ELF-1 (cell line): ENCODE measurements at regions not wholly inside any gene's neighbourhood (a gene's known extent, or its start where the extent isn't known, plus 50 kb on each side); places are given as distances from the start of the nearest gene placed in this dataset.

Experiments used
- DNase-seq: peaks from one replicate; pipeline ENCODE4 v3.0.0-alpha.2; 2016; ENCODE audit warnings: low read depth, low spot score

DNA sequence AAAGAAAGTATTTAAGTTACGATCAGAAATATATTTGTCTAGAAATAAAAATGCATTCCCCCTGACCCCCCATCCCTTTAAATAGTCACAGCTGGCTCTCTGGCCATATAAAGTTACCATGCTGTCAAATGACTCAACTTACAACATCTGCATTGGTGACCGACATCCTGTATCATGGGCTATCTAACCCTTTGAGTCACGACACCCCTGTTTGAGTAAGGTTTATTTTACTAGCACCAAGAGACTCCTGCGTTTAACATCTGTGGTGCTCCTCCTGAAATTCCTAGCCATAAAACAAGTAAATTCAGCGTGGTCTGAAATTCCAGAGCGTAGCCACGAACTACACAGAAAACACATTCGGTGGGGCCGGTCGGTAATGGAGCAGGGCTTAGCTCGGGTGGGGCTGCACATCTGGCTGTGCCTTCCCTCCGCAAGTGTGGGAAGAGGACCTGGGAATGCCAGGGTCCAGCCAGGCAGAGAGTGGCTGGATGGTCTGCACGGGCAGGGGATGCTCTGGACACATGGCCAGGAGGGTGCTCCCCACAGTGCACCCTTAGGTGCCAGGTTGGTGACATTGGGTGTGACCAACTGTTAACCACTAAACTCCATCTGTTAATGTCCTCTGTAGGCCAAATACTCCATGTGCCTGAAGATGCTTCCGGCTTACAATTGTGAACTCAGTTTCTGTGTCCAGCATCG is 53.0 kb upstream of the CLDN14 start:
- no peak for DNase-seq

DNA sequence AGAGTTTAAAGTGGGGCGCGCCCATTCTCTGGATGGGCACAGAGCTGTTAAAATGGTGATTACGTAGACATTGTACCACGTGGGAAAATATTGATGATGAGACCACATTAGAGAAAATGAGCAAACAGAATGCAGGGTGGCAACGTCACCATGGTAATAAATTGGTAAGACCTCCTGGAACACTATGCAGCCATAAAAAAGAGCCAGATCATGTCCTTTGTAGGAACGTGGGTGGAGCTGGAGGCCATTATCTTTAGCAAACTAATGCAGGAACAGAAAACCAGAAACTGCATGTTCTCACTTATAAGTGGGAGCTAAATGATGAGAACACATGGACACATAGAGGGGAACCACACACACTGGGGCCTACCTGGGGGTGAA is 53.5 kb upstream of the CLDN14 start:
- no peak for DNase-seq

GRCh38 chr21:36534656-36535055 is 54.7 kb upstream of the CLDN14 start:
- no peak for DNase-seq

DNA sequence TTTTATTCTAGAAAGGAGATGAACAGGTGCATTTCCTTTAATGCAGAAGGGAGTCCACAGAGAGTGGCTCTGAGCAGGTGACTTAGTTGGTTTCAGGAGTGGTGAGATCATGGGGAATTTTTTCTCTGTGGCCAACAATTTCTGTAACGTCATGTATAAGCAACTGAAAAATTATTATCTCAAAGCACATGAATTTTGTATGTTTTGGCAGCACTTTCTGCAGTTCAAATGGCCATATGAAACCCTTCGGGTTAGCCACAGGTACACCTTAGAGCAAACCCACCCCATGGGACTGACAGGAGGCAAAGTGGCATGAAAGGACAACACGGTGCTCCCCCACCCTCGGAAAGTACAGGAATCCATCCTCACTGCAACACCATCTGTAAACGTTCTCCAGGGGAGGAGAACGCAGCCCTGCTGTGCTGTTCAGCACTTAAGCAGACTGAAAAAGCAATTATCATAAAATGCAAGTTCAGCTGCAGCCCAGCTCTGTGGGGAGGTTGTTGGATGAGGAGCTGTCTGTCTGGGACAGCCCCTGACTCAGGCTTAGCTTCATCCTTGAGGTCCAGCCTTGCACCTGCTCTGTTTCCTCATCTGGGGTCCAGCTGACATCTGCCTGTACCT is 55.8 kb upstream of the CLDN14 start:
- DNase-seq, result no peak

GRCh38 chr21:36538761-36539160 is 58.8 kb upstream of the CLDN14 start:
- DNase-seq, result no peak

DNA sequence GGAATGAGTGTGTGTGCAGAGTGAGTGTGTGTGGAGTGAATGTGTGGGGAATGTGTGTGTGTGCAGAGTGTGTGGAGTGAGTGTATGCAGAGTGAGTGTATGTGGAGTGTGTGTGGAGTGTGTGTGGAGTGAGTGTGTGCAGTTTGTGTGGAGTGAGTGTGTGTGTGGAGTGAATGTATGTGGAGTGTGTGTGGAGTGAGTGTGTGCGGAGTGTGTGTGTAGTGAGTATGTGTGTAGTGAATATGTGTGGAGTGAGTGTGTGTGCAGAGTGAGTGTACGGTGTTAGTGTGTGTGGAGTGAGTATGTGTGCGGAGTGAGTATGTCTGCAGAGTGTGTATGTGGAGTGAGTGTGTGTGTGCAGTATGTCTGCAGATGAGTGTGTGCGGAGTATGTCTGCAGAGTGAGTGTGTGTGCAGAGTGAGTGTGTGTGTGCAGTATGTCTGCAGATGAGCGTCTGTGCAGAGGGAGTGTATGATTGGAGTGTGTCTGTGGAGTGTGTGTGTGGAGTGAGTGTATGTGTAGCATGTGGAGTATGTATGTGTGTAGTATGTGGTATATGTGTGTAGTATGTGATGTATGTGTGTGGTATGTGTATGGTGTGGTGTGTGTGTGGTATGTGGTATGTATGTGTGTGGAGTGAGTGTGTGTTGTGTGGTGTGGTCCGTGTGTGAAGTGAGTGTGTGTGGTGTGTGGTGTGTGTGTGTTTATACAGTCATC is 59.7 kb upstream of the CLDN14 start:
- no peak for DNase-seq

GRCh38 chr21:36540700-36541099 is 60.8 kb upstream of the CLDN14 start:
- DNase-seq, result no peak

DNA sequence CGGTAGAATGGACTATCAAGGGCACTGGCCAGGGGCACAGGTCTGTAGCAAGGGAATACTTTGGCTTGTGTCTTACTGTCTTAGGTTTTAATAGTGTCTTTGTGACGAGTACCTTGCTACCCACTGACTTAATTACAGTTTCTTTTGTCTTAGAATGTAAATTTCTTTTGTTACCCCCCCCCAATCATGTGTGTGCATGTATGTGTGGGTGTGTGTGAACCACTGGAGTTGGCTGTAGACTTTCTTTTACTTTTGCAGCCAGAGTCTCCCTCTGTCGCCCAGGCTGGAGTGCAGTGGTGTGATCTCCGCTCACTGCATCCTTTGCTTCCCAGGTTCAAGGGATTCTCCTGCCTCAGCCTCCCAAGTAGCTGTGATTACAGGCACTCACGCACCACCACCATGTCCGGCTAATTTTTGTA is 61.8 kb upstream of the CLDN14 start:
- no peak for DNase-seq

GRCh38 chr21:36542312-36543101 is 62.6 kb upstream of the CLDN14 start:
- peak; percentile 73 for DNase-seq

DNA sequence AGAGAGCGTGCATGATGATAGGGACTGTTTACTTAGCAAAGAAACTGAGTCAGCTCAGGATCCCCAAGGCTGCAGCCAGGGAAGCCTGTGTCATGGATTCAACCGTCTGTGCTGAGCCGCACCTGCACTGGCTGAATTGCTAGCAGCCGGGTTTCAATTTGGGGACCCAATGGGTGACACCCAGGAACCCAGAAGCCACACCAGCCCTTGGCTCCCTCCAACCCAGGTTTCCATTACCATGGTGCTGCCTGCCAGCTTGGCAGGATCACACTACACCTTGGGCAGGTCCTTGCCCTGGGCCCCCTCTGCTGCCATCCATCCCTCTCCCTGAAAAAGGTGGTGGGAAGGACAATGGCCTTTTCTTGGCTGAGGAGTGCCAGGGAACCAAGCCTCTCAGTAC is 64.0 kb upstream of the CLDN14 start:
- no peak for DNase-seq

DNA sequence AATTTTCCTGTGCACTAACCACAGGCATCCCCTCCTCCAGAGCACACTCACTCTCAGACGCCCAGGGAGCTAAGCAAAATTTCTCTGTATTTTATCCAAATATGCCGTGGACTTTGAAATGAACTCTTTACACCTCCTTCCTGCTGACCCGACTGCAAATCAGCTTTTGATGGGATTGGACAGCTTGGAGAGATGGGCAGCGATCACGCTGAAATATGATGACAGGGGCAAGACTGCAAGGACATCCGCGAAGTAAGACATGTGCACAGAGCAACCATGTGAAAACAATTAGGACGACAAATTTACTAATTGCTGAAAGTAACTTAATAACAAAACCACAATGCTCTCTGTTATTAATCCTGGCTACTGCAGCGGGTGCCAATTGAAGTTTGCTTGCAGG is 64.6 kb upstream of the CLDN14 start:
- no peak for DNase-seq

- DNase-seq, result no peak
These were observed 66.0 kb upstream of the CLDN14 start for GRCh38 chr21:36545776-36546511.

GRCh38 chr21:36547464-36547863 is 67.5 kb upstream of the CLDN14 start:
- no peak for DNase-seq

- DNase-seq, result no peak
These were observed 68.9 kb upstream of the CLDN14 start for GRCh38 chr21:36548866-36549265.

GRCh38 chr21:36549470-36549869 is 69.5 kb upstream of the CLDN14 start:
- no peak for DNase-seq

GRCh38 chr21:36550761-36551160 is 70.8 kb upstream of the CLDN14 start:
- DNase-seq, result no peak

GRCh38 chr21:36551321-36551720 is 71.4 kb upstream of the CLDN14 start:
- DNase-seq, result no peak

GRCh38 chr21:36551731-36552433 is 72.0 kb upstream of the CLDN14 start:
- DNase-seq, result no peak

GRCh38 chr21:36552434-36552785 is 72.5 kb upstream of the CLDN14 start:
- no peak for DNase-seq

- no peak for DNase-seq
These were observed 73.5 kb upstream of the CLDN14 start for GRCh38 chr21:36553406-36553805.
